IPS DF 4.7 (cell line): ENCODE measurements at regions not wholly inside any gene's neighbourhood (a gene's known extent, or its start where the extent isn't known, plus 50 kb on each side); places are given as distances from the start of the nearest gene placed in this dataset.

ENCODE experiments used
- DNase-seq: peaks from one replicate; pipeline ENCODE4 v3.0.0-alpha.2; 2013; ENCODE audit warnings: low spot score; ENCODE audit errors: extremely low read depth

DNA sequence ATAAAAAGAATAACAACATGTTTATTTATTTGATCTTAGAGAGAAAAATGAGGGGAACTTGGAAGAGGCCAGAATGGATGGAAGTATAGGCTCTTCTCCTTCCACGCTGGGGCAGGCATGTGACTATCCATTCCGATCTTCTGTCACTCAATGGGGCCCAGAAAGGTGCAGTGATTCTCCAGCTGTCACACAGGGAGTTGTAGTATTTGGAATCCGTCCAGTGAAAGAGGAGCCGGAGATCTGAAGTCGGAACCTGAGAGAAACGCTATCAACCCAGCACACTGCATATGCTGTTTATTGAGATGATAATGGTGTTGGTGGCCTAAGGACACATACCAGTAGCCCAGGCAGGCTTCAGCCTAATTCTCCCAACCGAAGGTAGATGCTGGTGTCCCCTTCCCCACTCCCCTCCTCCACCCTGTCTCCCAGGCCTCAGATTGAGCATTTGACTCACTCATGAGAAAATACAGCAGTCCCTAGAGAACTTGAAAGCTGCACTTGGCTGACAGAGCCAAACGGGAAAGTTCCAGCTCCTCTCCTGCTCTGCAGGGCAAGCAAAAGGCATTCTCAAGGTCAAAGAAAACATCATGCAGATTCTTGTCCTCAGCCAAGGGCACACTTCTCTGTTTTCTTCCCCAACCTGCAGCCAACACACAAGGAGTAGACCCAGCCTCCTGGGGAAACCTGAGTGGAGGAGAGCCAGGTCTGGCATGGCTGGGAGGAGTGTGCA is 100.4 kb downstream of the IRF2BPL start:
- DNase-seq = no peak

DNA sequence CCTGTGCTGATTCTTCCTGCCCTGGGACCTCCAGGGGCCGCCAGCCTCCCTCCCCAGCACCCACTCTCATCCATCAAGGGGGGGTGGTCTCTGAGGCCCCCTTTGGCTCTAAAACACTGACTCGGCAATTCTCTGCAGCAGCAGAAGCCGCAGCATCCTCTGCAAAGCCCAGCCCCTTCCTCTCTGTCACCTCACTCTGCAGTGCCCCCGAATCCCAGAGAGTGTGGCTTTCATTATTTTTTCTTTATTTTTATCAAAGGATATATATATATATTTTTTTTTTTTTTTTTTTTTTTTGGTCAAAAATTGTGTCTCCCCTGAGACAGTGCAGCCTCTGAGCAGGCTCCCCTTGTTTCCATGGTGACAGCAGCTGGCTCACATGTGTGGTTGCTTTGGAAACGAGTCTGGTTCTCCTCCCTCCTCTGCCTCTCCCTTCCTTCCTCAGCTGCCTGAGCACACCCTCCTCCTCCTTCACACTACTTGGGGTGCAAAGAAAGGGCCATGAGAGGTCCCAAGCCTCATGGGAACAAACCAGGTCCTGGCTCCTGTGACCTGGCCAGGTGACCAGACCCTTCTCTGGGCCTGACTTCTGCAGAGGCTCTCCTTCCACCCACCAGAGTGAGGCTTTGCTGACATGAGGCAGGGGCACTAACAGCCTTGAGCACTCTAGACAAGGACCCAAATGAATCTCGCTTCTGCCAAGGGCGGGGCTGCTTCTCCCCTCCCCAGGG is 100.5 kb downstream of the LRRC74A start:
- DNase-seq = no peak

DNA sequence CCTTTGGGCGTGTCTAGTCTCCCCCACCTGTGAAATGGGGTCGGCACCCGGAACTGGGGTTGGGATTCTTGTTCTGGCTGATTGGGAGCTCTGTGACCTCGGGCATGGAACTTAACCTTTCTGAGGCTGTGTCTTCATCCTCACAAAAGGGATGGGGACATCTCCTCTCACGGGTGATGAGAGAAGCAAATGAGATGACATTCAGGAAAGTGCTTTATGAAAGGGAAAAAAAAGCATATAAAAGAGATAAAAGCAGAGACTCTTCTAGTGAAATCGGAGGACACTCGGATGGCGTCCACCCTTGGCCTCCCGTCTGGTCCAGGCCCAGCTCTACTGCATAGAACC is 98.9 kb downstream of the LRRC74A start:
- DNase-seq = no peak

DNA sequence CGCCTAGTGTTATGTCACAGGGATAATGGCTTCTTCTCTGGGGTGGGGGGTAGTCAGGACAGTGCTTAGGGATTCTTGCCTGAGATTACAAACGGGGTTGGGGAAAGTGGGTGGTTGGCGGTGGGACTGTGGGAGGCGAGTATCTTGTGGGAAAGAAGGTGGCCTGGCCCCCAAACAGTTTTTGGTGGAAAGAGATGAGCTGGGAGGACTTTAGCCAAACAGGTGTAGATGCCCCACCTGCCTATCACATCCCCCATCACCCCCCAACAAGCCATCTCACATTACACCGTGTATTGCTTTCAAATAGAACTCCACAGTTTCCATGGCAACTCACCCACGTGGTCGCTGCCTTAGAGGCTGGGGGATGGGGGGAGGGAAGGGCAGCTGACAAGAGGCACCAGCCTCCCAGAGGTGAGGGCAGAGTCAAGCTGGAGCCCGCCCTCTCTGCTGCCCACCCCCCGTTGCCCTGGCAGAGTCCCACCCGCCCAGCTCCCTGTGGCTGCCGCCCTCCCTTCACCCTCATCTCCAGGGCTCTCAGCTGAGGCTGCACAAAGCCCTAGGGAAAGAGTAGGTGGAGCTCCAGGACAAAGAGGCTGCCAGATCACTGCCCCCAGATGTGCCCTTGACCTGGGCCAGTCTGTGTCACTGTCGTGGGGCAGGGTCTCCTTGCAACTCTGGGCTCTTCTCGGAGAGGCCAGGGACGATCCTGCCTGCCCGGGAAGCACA is 98.3 kb downstream of the LRRC74A start:
- DNase-seq = peak; percentile 92

DNA sequence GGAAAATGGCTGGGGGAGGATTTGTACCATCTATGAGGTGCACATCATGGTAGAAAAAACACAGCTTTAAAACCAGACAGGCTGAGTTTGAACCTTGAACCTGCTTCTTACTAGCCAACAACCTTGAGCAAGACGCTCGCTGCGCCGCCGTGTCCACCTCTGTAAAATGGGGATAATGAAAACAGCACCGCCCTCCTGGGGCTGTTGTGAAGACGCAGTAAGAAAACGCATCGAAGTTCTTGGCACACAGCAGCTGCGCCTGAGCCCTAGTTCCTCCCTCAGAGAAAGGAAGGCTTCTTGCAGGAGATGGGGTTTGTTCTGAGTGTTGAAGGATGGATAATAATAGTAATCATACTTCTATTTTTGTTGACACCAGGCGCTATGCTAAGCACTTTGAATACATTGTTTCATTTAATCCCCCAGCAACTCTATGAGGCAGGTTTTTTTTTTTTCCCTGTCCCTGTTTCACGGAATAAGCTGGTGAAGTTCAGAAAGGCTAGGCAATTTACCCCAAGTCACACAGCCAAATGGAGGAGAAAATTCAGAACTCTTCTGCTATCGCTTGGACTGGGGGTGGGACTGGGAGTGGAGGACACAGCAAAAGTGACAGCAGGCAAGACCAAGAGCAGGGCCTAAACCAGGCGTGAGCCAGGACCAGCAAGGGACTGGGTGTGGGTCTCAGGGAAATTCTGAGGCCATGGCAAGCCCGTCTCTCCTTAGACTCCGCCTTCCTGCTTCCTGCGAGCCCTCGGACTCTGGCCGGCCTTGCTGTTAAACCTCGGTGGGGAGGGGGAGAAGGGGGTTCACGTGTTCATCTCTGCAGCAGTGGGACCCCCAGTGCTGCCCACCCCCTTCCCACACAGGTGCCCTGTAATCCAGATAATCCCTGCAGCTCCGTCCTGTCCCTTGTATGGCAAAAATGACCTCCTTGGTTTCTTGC is 97.5 kb downstream of the LRRC74A start:
- no peak for DNase-seq

DNA sequence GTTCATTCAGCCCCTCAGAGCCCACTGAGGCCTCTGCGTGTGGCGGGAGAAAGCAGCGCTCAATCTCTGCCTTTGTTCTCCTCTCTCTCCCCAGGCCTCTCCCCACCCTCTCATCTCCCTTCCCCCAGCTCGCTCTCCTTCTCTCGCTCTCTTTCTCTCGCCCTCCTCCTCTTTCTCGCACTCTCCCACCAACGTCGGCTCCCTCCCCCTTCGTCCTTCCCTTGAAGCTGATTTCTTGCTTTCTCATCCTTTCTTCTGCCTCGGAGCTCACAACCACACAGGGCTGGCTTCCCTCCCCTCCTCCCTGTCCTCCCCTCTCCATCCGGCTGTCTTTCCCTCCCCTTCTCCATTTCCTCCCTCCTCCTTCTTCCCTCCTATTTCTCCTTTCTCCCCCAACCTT is 96.4 kb downstream of the LRRC74A start:
- no peak for DNase-seq

DNA sequence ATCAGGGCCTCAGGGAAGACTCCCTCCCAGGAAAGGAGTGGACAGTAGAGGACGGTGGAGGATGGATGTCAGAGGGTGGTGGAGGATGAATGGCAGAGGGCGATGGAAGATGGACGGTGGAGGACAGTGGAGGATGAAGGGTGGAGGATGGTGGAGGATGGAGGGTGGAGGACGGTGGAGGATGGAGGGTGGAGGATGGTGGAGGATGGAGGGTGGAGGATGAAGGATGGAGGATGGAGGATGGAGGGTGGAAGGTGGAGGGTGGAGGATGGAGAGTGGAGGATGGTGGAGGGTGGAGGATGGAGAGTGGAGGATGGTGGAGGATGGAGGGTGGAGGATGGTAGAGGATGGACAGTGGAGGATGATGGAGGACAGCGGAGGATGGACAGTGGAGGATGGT is 95.9 kb downstream of the LRRC74A start:
- no peak for DNase-seq

DNA sequence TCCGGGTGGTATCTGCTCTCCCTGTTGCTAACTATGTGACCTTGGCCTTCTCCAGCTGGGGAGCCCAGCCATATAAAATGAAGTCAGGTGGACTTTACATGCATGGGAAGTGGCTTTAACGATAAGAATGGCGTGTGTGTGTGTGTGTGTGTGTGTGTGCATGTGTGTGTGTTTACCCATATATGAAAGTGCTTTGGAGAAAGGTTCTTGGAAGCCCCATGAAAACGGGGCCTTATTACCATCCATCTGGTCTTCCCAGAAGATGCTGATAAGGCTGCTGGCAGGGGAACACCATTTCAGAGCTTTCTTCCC is 94.8 kb downstream of the LRRC74A start:
- DNase-seq = no peak

DNA sequence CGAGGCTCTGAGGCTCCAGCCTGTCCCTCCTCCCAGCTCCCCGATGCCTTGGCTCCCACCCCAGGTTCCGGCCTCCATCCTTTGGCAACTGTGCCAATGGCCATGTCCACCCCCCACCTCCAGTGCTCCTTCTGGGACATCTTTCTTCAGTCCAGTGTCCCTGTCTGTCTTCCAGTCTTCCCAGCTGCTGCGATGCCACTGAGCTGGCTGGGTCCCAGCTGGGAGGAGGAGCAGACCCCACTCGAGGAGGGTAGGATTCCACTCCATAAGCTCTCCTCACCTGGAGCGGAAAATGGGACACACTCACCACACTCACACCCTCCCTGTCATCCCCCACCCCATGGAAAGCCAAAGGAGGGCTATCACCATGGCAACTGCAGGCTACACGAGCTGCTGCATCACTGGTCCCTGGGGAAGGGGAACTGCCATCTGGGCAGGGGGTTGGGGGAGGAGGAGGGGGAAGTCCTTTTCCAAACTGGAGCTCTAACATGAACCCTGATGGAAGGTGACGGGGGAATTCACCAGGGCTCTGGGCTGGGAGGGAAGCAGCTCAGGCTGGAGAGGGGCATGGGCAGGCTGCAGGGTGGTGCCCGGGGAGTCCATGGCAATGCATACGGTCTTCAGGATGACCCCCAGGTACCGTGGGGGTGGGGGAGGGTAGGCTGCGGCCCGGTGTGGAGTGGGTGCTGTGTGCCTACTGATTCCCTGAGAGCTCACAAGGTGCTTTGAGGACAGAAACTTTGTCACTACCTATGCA is 94.3 kb downstream of the LRRC74A start:
- no peak for DNase-seq

DNA sequence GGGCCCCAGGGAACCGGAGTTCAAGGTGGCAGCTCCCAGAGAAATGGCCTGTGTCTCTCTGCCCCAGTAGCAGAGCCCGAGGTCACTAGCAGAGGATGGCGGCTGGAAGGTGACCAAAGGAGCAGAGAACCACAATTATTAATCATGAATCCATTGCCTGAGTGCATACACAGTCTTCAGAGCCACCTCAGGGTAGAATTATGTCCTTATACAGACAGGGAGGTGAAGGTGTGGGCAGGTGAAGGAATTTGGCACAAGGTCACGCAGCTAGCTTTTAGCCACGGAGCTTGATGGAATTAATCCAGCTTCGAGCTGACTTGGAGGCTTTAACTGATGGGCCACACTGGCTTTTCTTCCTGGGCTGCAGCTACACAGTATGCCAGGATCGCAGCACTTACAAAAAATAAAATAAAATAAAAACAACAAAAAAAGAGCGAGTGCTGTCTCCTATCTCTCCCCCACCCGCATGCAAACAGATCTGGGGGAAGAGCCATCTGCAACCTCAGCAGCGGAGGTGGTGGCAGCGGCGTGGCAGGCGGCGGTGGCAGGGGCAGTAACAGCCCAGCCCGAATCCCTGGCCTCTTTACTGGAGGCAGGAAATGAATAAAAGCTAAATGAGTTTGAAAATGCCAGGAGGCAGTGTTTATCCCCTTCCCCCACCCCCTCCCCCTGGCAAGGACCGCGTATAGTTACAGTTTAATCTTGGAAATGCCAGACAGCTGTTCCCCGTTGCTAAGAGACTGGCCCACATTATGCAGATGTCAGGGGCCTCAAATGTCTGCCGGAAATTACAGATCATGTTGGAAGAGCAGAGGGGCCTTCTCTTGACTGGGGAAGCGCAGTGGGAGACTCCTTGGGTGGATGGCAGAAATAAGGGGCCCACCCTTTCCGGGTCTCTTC is 93.5 kb downstream of the LRRC74A start:
- no peak for DNase-seq
